VCaP (cell line): ENCODE measurements at regions not wholly inside any gene's neighbourhood (a gene's known extent, or its start where the extent isn't known, plus 50 kb on each side); places are given as distances from the start of the nearest gene placed in this dataset.

Source experiments
- H3K27ac ChIP-seq: fragments of 450-650 bp; 2 replicates; pipeline ENCODE4 v1.5.1; 2017
- CTCF ChIP-seq: fragments of 450-650 bp; conservative IDR thresholded peaks from 2 replicates; pipeline ENCODE4 v1.5.1; 2017; ENCODE audit warnings: mild to moderate bottlenecking, moderate library complexity

DNA sequence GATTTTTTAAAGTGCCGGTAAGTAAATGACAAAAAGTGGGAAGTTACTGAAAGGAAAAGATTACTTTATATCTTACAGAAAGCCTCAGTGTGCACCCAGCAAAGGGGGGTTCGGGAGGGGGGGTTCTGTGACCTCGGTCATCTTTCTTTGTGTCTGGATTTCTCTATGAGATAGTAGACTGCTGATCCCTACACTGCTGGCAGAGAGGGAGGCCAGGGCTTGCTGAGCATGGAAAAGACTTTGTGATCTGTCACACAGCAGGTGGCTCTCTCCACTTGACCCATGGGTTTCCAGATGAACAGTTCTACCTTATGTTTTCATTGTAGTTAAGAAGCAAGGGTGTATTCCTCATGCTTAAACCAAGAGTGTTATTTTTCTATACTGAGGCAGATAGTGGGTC lies 475.6 kb downstream of the PCDH10 start:
- TF ChIP-seq CTCF, result no peak
- no peak overlapping the region for H3K27ac ChIP-seq

GRCh38 chr4:133623847-133624246 lies 474.8 kb downstream of the PCDH10 start:
- no peak overlapping the region for H3K27ac ChIP-seq
- no peak for TF ChIP-seq CTCF

GRCh38 chr4:133621628-133622027 lies 472.5 kb downstream of the PCDH10 start:
- no peak for TF ChIP-seq CTCF
- no peak overlapping the region for H3K27ac ChIP-seq

- H3K27ac ChIP-seq, result no peak overlapping the region
- TF ChIP-seq CTCF, result no peak
These were observed 471.5 kb downstream of the PCDH10 start for GRCh38 chr4:133620555-133620954.

GRCh38 chr4:133618963-133619362 lies 469.9 kb downstream of the PCDH10 start:
- no peak overlapping the region for H3K27ac ChIP-seq
- TF ChIP-seq CTCF, result no peak

DNA sequence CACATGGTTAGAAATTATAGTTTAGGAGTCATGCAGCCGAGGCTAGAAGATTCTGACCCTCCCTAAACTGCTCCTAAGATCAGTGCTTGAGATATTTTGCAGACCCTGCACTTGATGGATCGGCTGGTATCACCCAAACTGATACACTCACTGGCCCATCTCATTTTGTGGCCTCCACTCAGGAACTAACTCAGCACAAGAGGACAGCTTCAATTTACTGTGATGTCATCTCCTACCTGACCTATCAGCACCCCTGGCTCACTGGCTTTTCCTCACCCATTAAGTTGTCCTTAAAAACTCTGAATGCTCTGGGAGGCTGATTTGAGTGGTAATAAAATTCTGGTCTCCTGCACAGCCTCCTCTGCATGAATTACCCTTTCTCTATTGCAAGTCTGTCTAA lies 450.9 kb downstream of the PCDH10 start:
- TF ChIP-seq CTCF, result no peak
- no peak overlapping the region for H3K27ac ChIP-seq

DNA sequence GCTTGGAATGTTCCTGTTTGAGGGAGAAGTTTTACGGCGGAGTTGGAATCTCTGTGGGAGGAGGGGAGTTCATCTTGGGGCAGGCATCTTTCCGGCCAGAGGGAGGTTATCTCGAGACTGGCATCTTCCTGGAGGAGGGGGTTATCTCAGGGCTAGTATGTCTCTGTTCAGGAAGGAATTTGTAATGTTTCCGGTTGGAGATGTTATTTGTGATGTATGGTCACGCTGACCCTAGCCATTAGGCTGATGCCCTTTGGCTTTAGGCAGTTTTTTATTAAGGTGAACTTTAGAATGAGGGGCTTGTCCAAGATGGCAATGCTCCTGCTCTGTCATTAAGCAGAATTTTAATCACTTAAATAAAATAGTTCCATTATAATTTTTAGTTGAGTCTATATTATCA lies 449.7 kb downstream of the PCDH10 start:
- no peak for TF ChIP-seq CTCF
- no peak overlapping the region for H3K27ac ChIP-seq

- no peak for TF ChIP-seq CTCF
- no peak overlapping the region for H3K27ac ChIP-seq
These were observed 448.2 kb downstream of the PCDH10 start for GRCh38 chr4:133597251-133597650.
